DND-41 (cell line): ENCODE measurements at regions not wholly inside any gene's neighbourhood (a gene's known extent, or its start where the extent isn't known, plus 50 kb on each side); places are given as distances from the start of the nearest gene placed in this dataset.

Experiments used
- CTCF ChIP-seq: IDR thresholded peaks from 2 replicates; pipeline ENCODE4 v1.5.1; 2012; ENCODE audit warnings: borderline replicate concordance, low read length, moderate library complexity, mild to moderate bottlenecking; ENCODE audit not compliant: poor library complexity, severe bottlenecking; ENCODE audit errors: extremely low read depth
- EZH2 ChIP-seq: IDR thresholded peaks from 3 replicates; pipeline ENCODE4 v1.6.1; 2012; ENCODE audit warnings: borderline replicate concordance, low read depth, mild to moderate bottlenecking, moderate library complexity, low read length, inconsistent platforms; ENCODE audit not compliant: severe bottlenecking

- TF ChIP-seq CTCF (no peak), EZH2 (no peak)
Observed at GRCh38 chr22:48607901-48608662, 1219.6 kb downstream of the BRD1 start.
